AG04450 (cell line): ENCODE measurements at regions not wholly inside any gene's neighbourhood (a gene's known extent, or its start where the extent isn't known, plus 50 kb on each side); places are given as distances from the start of the nearest gene placed in this dataset.

Source experiments
- CTCF ChIA-PET: fragments of 300-600, 350-600 bp; formaldehyde crosslinking; extraction: SDS; loops from one replicate; lab custom pipeline; 2022; ENCODE audit warnings: antibody characterized with exemption, inconsistent platforms; lab: Charles Lee
- POLR2A ChIA-PET: fragments of 350-600 bp; formaldehyde crosslinking; extraction: SDS; loops from one replicate; lab custom pipeline; 2021; ENCODE audit warnings: antibody characterized with exemption, inconsistent platforms; lab: Yijun Ruan, JAX
- DNase-seq: peaks from one replicate; pipeline ENCODE4 v3.0.0-alpha.2; 2011; ENCODE audit warnings: low read depth, low spot score
- H3K27ac ChIP-seq: one replicate; pipeline ENCODE4 v1.5.1; 2012; ENCODE audit warnings: low read depth, low read length, control low read depth
- H3K27me3 ChIP-seq: one replicate; pipeline ENCODE4 v1.6.0; 2012; ENCODE audit warnings: low read length; ENCODE audit not compliant: control insufficient read depth, insufficient read depth
- H3K4me3 ChIP-seq: 2 replicates; pipeline ENCODE4 v1.5.1; 2011; ENCODE audit warnings: mild to moderate bottlenecking, low read depth, low read length, control low read depth
- H3K9me3 ChIP-seq: 2 replicates; pipeline ENCODE4 v1.5.1; 2012; ENCODE audit warnings: low read length; ENCODE audit not compliant: control insufficient read depth, insufficient read depth
- TF ChIP-seq, protein P1 (sequence below): IDR thresholded peaks from 2 replicates; pipeline ENCODE4 v1.5.1; 2011; ENCODE audit warnings: low read depth, low read length, control low read depth, inconsistent platforms

DNA sequence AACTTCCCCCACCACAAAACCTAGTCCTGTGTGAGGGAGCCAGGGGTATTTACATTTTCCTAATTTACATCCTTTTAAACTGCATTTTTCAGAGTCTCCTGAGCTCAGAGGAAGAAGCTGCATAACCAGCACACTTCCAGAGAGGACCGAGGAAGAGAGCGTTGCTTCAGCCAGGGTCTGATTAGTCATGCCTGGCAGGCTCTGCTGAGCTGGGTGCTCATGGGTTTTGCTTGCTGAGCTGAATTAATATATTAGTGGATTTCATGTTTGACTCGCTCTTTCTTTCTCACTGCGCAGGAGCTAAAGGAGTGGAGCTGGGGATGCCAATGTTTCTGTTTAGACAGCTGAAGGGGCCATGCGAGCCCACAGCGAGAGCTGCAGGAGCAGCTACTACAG is 539.3 kb upstream of the B3GAT1 start:
- H3K4me3 ChIP-seq, result no peak overlapping the region
- no peaks in the 10 kb centered on the region for H3K9me3 ChIP-seq
- CTCF ChIA-PET, result interaction anchor here (0.9 kb wide), 1 partner anchor 10 kb away, joined by 3 read pairs; no protein-coding TSS in a partner anchor
- H3K27ac ChIP-seq, result peak overlapping the region; percentile 34
- POLR2A ChIA-PET, result no interaction called here
- peak; percentile 41 for DNase-seq
- H3K27me3 ChIP-seq, result no peaks in the 10 kb centered on the region
- TF ChIP-seq, protein P1, sequence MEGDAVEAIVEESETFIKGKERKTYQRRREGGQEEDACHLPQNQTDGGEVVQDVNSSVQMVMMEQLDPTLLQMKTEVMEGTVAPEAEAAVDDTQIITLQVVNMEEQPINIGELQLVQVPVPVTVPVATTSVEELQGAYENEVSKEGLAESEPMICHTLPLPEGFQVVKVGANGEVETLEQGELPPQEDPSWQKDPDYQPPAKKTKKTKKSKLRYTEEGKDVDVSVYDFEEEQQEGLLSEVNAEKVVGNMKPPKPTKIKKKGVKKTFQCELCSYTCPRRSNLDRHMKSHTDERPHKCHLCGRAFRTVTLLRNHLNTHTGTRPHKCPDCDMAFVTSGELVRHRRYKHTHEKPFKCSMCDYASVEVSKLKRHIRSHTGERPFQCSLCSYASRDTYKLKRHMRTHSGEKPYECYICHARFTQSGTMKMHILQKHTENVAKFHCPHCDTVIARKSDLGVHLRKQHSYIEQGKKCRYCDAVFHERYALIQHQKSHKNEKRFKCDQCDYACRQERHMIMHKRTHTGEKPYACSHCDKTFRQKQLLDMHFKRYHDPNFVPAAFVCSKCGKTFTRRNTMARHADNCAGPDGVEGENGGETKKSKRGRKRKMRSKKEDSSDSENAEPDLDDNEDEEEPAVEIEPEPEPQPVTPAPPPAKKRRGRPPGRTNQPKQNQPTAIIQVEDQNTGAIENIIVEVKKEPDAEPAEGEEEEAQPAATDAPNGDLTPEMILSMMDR, result no peak

DNA sequence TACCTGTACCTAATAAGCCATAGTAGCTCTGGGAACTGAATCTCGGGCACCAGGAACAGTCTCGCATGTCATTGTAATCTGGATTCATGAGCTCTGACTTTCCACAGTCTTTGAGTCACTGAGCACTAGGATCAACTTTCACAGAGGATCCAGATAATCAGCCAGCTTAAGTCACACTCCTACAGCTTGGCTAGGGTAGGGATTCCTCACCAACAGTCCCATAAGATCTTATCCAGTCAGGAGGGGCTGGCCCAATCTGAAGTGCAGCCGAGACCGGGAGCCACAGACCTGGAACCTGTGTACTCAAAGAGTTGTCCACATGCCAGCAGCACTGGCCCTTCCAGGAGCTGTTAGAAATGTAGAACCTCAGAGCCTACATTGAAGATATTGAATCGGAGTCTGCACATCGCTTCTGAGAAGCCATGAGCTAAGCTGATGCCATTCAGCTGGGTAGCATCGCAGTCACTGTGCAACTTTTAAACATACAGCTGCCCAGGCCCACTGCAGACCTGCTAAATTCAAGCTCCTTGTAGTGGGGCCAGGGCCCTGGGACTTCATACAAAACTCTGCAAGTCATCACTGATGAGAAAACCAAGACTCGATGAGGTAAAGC is 538.8 kb upstream of the B3GAT1 start:
- Histone ChIP-seq H3K9me3 (no peaks in the 10 kb centered on the region), H3K27me3 (no peaks in the 10 kb centered on the region), H3K4me3 (no peak overlapping the region), H3K27ac (peak overlapping the region; percentile 52)
- TF ChIP-seq, protein P1, result no peak
- CTCF ChIA-PET, result interaction anchor here (0.9 kb wide), 1 partner anchor 9 kb away, joined by 3 read pairs; no protein-coding TSS in a partner anchor
- no peak for DNase-seq
- POLR2A ChIA-PET, result no interaction called here

DNA sequence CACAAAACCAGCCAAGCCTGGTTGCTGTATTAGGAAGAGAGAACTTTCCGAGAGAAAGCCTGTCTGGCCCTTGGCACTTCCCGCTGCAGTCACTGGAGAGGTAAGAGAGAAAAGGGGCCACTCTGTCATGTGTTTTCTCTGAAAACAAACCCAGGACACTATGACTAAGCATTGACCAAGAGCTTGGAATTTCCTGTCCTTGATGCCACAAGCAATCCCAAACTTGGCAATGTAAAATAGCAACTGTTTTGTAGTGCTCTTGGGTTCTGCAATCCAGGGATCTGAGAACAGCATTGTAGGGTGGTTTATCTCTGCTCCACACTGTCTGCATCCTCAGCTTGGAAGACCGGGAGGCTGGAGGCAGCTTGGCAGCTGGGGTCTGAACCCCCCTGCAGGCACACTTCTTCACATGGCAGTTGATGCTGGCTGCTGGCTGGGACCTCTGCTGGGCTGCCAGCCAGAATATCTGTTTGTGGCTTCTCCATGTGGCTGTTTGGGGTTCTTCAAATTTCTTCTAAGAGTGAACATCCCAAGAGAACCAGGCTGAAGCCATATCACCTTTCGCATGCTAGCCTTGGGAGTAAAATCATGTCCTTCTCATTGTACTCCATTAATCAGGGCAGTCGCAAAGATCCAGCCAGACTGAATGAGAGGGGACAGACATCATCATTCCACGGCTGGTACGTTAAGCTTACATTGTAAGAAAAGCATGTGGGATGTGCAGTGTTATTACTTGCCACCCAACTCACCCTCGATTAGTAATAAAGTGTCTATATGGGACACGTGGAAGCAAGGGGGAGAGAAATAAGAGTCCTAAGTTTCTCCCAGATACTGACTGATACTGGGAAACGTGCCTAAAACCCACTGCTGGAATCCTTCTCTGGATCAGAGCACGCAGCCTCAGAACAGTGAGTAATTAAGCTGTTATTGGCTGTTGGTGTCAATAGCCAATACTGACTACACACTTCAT is 537.4 kb upstream of the B3GAT1 start:
- Histone ChIP-seq H3K27ac (peak overlapping the region; percentile 31), H3K4me3 (no peak overlapping the region), H3K27me3 (no peaks in the 10 kb centered on the region), H3K9me3 (no peaks in the 10 kb centered on the region)
- ChIA-PET CTCF (no interaction called here), POLR2A (no interaction called here)
- DNase-seq, result no peak
- TF ChIP-seq, protein P1, result no peak

DNA sequence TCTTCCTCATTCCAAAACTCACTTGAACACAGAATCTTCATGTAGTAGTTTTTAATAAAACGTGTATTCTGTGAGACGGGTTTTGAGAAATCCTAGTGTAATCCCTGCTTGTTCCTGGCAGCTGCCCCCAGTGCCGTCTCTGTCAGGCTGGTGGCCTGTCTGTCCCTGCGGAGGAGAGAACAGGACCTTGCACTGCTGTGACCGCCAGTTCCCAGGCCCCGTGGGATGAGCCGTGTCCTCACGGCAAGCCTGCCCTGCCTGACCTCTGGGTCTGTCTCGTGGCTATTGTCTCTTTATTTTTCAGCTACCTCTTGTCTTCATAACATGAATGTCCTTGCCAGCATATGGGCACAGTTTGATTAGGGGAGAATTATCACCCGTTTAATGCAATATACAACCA is 535.5 kb upstream of the B3GAT1 start:
- CTCF ChIA-PET, result no interaction called here
- TF ChIP-seq, protein P1, result no peak
- no peak for DNase-seq

DNA sequence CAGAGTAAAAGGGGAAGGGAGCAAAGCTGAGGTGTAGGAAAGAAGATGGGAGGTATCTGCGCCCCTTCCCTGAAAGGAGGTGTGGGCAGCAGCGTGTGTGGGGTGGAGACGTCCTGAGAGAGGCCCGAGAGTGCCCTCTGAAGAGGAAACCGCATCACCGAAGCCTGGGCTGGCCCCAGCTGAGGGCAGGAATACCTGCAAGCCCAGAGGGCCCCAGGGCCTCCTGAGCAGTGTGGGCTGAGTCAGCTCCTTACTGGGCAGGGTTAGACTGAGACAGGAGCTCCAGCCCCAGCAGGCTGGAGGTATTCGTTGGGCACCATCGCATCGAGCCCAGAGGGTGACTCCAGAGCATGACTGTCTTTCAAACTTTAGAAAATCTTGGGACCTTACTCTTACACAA is 534.0 kb upstream of the B3GAT1 start:
- H3K9me3 ChIP-seq, result no peaks in the 10 kb centered on the region; the same call in 1 of the 2 replicates
- no peak for DNase-seq
- no peak overlapping the region for H3K4me3 ChIP-seq
- CTCF ChIA-PET, result no interaction called here
- H3K27ac ChIP-seq, result no peak overlapping the region
- H3K27me3 ChIP-seq, result no peaks in the 10 kb centered on the region
- TF ChIP-seq, protein P1, result no peak
- POLR2A ChIA-PET, result no interaction called here

More for the DNA sequence above, 535.5 kb upstream of the B3GAT1 start:
- POLR2A ChIA-PET, result no interaction called here
- H3K4me3 ChIP-seq, result no peak overlapping the region
- H3K27ac ChIP-seq, result no peak overlapping the region
- no peaks in the 10 kb centered on the region; the same call in 1 of the 2 replicates for H3K9me3 ChIP-seq
- H3K27me3 ChIP-seq, result no peaks in the 10 kb centered on the region
